Left lung (tissue), 4 donors: ENCODE measurements at regions not wholly inside any gene's neighbourhood (a gene's known extent, or its start where the extent isn't known, plus 50 kb on each side); places are given as distances from the start of the nearest gene placed in this dataset.

Experiments used
- ATAC-seq: fragments of 200-7000 bp; cut with Tn5 transposase; one replicate; pipeline ENCODE4 v1.9.1; 2020; ENCODE audit warnings: moderate library complexity
- DNase-seq, 4 donors: peaks; one replicate each; pipeline ENCODE4 v3.0.0-alpha.2; 2013 to 2020
- H3K27ac ChIP-seq, 2 donors: fragments of 200-600 bp; sonication (generic) in 1 of 2; one replicate each; pipeline versions ENCODE4 v1.5.0 to v1.8.0; 2020 to 2021
- H3K27me3 ChIP-seq, 2 donors: fragments of 200-600 bp; sonication (generic) in 1 of 2; one replicate each; pipeline versions ENCODE4 v1.5.0 to v1.8.0; 2020 to 2021
- H3K36me3 ChIP-seq, 2 donors: fragments of 200-600 bp; sonication (generic) in 1 of 2; one replicate each; pipeline versions ENCODE4 v1.5.0 to v1.8.0; 2020 to 2021
- H3K4me1 ChIP-seq, 2 donors: fragments of 200-600 bp; one replicate each; pipeline ENCODE4 v1.8.0; 2021
- H3K4me3 ChIP-seq, 2 donors: fragments of 200-600 bp; sonication (generic) in 1 of 2; one replicate each; pipeline versions ENCODE4 v1.5.0 to v1.8.0; 2020 to 2021; ENCODE audit warnings: mild to moderate bottlenecking in 1 of 2
- H3K9me3 ChIP-seq, 2 donors: fragments of 200-600 bp; sonication (generic) in 1 of 2; one replicate each; pipeline versions ENCODE4 v1.5.0 to v1.8.0; 2020 to 2021
- CTCF ChIP-seq, 2 donors: fragments of 200-600 bp; sonication (generic) in 1 of 2; IDR thresholded peaks; one replicate each; pipeline versions ENCODE4 v1.5.0 to v1.8.0; 2021; ENCODE audit warnings: antibody characterized with exemption in 2 of 2
- intact Hi-C, 2 donors: fragments of 100-400 bp; cut with DNase I; formaldehyde crosslinking; loops; one replicate each; pipeline versions ENCODE4 v1.11.2 to v1.14.2; 2022
- donor health status: DM: no; HTN: yes; CAD: no.
- donor health status: DM: no; HTN: no; CAD: no.

- no peaks in the 10 kb centered on the region for H3K4me1 ChIP-seq
- no peak for TF ChIP-seq CTCF (IDR thresholded peaks at IDR 0.05)
- intact Hi-C loops: no loop called here
- no peaks in the 10 kb centered on the region for H3K36me3 ChIP-seq
- H3K9me3 ChIP-seq: peaks cover 0 to 15% of the 10 kb centered on the region in 2 donors
- ATAC-seq (no peak), DNase-seq (no peak)
- H3K27me3 ChIP-seq: no peaks in the 10 kb centered on the region
- H3K4me3 ChIP-seq: no peak overlapping the region
- H3K27ac ChIP-seq: no peak overlapping the region
Measured at GRCh38 chr7:113230691-113231090, 112.3 kb upstream of the SMIM30 start.

GRCh38 chr7:113217314-113217713 is 99.0 kb upstream of the SMIM30 start:
- no peak for TF ChIP-seq CTCF (IDR thresholded peaks at IDR 0.05)
- Histone ChIP-seq H3K4me1 (no peaks in the 10 kb centered on the region), H3K4me3 (no peak overlapping the region), H3K27me3 (no peaks in the 10 kb centered on the region), H3K9me3 (no peaks in the 10 kb centered on the region), H3K27ac (no peak overlapping the region), H3K36me3 (no peaks in the 10 kb centered on the region)
- no peak for DNase-seq
- intact Hi-C loops: no loop called here
- ATAC-seq: no peak

GRCh38 chr7:113216038-113216437 is 97.7 kb upstream of the SMIM30 start:
- DNase-seq (no peak), ATAC-seq (no peak)
- intact Hi-C loops: no loop called here
- Histone ChIP-seq H3K9me3 (no peaks in the 10 kb centered on the region), H3K36me3 (no peaks in the 10 kb centered on the region), H3K4me1 (no peaks in the 10 kb centered on the region), H3K27ac (no peak overlapping the region), H3K27me3 (no peaks in the 10 kb centered on the region), H3K4me3 (no peak overlapping the region)
- TF ChIP-seq CTCF (IDR thresholded peaks at IDR 0.05): no peak

DNA sequence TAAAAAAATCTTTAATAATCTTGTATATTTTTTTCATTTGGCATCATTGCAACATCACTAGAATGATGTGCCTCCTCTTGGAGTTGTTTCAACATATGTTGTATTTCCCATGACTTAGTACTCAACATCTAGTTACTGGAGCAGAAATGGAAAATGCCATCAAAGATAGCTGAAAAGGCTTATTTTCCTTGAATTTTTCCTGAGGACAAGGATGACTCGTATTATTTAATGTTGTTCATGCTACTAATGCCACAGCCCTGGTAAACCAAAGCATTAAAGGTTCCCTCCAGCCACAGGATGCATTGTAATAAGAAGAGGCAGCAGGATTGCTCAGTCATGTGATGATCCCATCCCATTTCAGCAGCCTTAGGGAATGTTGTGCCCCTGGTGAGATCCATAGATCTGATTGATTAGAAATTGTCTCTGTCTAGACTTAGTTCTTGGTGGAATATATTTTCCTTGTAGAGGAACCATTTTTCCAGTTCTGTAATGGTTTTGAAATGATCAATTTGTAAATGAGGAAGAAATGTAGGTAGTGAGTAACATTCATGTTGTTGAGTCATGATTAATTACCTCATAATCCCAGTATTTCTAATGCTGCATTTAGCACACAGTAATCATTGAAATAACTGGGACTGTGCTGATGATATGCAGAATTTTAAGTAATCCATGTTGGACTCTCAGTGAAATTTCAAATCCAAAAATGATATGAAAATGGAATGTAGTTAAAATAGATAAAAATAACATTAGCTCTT is 91.3 kb upstream of the SMIM30 start:
- DNase-seq: no peak
- intact Hi-C loops: no loop called here
- TF ChIP-seq CTCF (IDR thresholded peaks at IDR 0.05): no peak
- Histone ChIP-seq H3K36me3 (no peaks in the 10 kb centered on the region), H3K27ac (no peak overlapping the region), H3K4me1 (no peaks in the 10 kb centered on the region), H3K9me3 (no peaks in the 10 kb centered on the region), H3K4me3 (no peak overlapping the region), H3K27me3 (no peaks in the 10 kb centered on the region)
- no peak for ATAC-seq

DNA sequence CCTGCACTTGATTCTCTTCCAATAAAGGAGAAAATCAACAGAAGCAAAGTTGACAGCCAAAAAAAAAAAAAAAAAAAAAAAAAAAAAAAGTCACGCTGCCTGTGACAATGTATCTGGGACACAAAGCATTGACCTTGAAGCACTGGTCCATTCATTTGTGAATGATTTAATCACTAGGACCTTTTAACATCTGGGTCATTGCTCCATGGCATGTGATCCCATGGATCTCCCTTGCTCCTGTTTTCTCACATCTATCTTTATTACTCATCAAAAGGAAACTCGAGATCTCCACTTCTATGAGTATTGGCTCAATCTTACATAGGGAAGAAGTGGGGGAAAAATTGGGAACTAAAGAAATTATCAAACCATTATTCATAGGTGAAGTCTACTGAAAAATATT is 89.6 kb upstream of the SMIM30 start:
- no peak for TF ChIP-seq CTCF (IDR thresholded peaks at IDR 0.05)
- DNase-seq (no peak), ATAC-seq (no peak)
- H3K4me3 ChIP-seq: no peak overlapping the region
- intact Hi-C loops: no loop called here
- no peak overlapping the region for H3K27ac ChIP-seq
- no peaks in the 10 kb centered on the region for H3K36me3 ChIP-seq
- H3K27me3 ChIP-seq: no peaks in the 10 kb centered on the region
- H3K9me3 ChIP-seq: no peaks in the 10 kb centered on the region
- H3K4me1 ChIP-seq: no peaks in the 10 kb centered on the region
